Hematopoietic multipotent progenitor cell treated with erythropoietin and hydrocortisone succinate and interleukin-3 and kit ligand, for 15 days (in vitro differentiated cells): ENCODE measurements at regions not wholly inside any gene's neighbourhood (a gene's known extent, or its start where the extent isn't known, plus 50 kb on each side); places are given as distances from the start of the nearest gene placed in this dataset.
A peak's percentile ranks its signal among the peaks of the same experiment; 100 is the strongest.
"Not testable (repeated sequence)": the region's sequence is repeated elsewhere in the genome, so short reads cannot be mapped to it uniquely, and the experiment has no call there.

ENCODE experiments used
- DNase-seq: peaks from one replicate; pipeline ENCODE4 v3.0.0-alpha.2; 2015; ENCODE audit warnings: low spot score

GRCh38 chrX:87236830-87237440 is 280.7 kb upstream of the KLHL4 start:
- DNase-seq = no peak

GRCh38 chrX:87265518-87265917 is 252.1 kb upstream of the KLHL4 start:
- no peak for DNase-seq

GRCh38 chrX:87272491-87272890 is 245.1 kb upstream of the KLHL4 start:
- no peak for DNase-seq

GRCh38 chrX:87299563-87300160 is 217.9 kb upstream of the KLHL4 start:
- peak; percentile 1 for DNase-seq

GRCh38 chrX:87310780-87311179 is 206.8 kb upstream of the KLHL4 start:
- no peak for DNase-seq

GRCh38 chrX:87327267-87327666 is 190.3 kb upstream of the KLHL4 start:
- no peak for DNase-seq

- no peak for DNase-seq
Measured at GRCh38 chrX:87337267-87337666, 180.3 kb upstream of the KLHL4 start.

GRCh38 chrX:87338510-87338909 is 179.1 kb upstream of the KLHL4 start:
- DNase-seq = no peak

GRCh38 chrX:87370865-87371264 is 146.7 kb upstream of the KLHL4 start:
- no peak for DNase-seq

GRCh38 chrX:87374324-87374723 is 143.3 kb upstream of the KLHL4 start:
- DNase-seq = no peak

- no peak for DNase-seq
Measured at GRCh38 chrX:87376896-87377295, 140.7 kb upstream of the KLHL4 start.

- no peak for DNase-seq
Measured at GRCh38 chrX:87388381-87388780, 129.2 kb upstream of the KLHL4 start.

- no peak for DNase-seq
Measured at GRCh38 chrX:87391742-87392141, 125.9 kb upstream of the KLHL4 start.

GRCh38 chrX:87392369-87392768 is 125.2 kb upstream of the KLHL4 start:
- no peak for DNase-seq

- no peak for DNase-seq
Measured at GRCh38 chrX:87397103-87397886, 120.3 kb upstream of the KLHL4 start.

GRCh38 chrX:87402256-87402655 is 115.3 kb upstream of the KLHL4 start:
- no peak for DNase-seq

- no peak for DNase-seq
Measured at GRCh38 chrX:87403551-87403950, 114.1 kb upstream of the KLHL4 start.

GRCh38 chrX:87409113-87409841 is 108.3 kb upstream of the KLHL4 start:
- DNase-seq = no peak

- no peak for DNase-seq
Measured at GRCh38 chrX:87425618-87426017, 92.0 kb upstream of the KLHL4 start.

GRCh38 chrX:87434618-87435017 is 83.0 kb upstream of the KLHL4 start:
- DNase-seq = no peak

- DNase-seq = not testable (repeated sequence)
Measured at GRCh38 chrX:87448613-87449012, 69.0 kb upstream of the KLHL4 start.

GRCh38 chrX:87465757-87466156 is 51.8 kb upstream of the KLHL4 start:
- not testable (repeated sequence) for DNase-seq
